Neural progenitor cell (in vitro differentiated cells): ENCODE measurements at regions not wholly inside any gene's neighbourhood (a gene's known extent, or its start where the extent isn't known, plus 50 kb on each side); places are given as distances from the start of the nearest gene placed in this dataset.

Experiments
- DNase-seq: peaks from one replicate; pipeline ENCODE4 v3.0.0-alpha.2; 2016; ENCODE audit warnings: low spot score
- H2AFZ ChIP-seq: fragments of 200-600 bp; sonication (generic); replicated peaks from 2 replicates; pipeline ENCODE4 v1.6.1; 2016; ENCODE audit warnings: antibody characterized with exemption
- H3F3A ChIP-seq: fragments of 200-600 bp; sonication (generic); 2 replicates; pipeline ENCODE4 v1.6.1; 2016; ENCODE audit warnings: antibody characterized with exemption, low read depth
- H3K27ac ChIP-seq: fragments of 200-600 bp; sonication (generic); 2 replicates; pipeline ENCODE4 v1.5.1; 2016; ENCODE audit warnings: mild to moderate bottlenecking
- H3K27me3 ChIP-seq: fragments of 200-600 bp; sonication (generic); 2 replicates; pipeline ENCODE4 v1.6.1; 2016; ENCODE audit warnings: mild to moderate bottlenecking, moderate library complexity
- H3K36me3 ChIP-seq: fragments of 200-600 bp; sonication (generic); 2 replicates; pipeline ENCODE4 v1.5.1; 2016
- H3K4me1 ChIP-seq: fragments of 200-600 bp; sonication (generic); 2 replicates; pipeline ENCODE4 v1.6.1; 2016; ENCODE audit warnings: mixed run types
- H3K4me2 ChIP-seq: fragments of 200-600 bp; sonication (generic); 2 replicates; pipeline ENCODE4 v1.6.1; 2016
- H3K4me3 ChIP-seq: fragments of 200-600 bp; sonication (generic); 2 replicates; pipeline ENCODE4 v1.5.1; 2016
- H3K79me2 ChIP-seq: fragments of 200-600 bp; sonication (generic); 2 replicates; pipeline ENCODE4 v1.6.1; 2016; ENCODE audit warnings: low read depth
- H3K9ac ChIP-seq: fragments of 200-600 bp; sonication (generic); 2 replicates; pipeline ENCODE4 v1.6.1; 2016
- H3K9me3 ChIP-seq: fragments of 200-600 bp; sonication (generic); 2 replicates; pipeline ENCODE4 v1.5.1; 2016; ENCODE audit warnings: low read depth
- H4K20me1 ChIP-seq: fragments of 200-600 bp; sonication (generic); 2 replicates; pipeline ENCODE4 v1.6.1; 2016; ENCODE audit warnings: low read depth
- H3K27ac Mint-ChIP-seq: 3 replicates; pipeline ENCODE4 v1.8.0; 2021; ENCODE audit warnings: mixed read lengths
- H3K27me3 Mint-ChIP-seq: 2 replicates; pipeline ENCODE4 v1.8.0; 2022; ENCODE audit warnings: low read depth, mild to moderate bottlenecking, inconsistent platforms, moderate library complexity, mixed read lengths; ENCODE audit not compliant: insufficient read depth
- H3K36me3 Mint-ChIP-seq: 3 replicates; pipeline ENCODE4 v1.8.0; 2021; ENCODE audit warnings: mixed read lengths
- H3K4me1 Mint-ChIP-seq: 3 replicates; pipeline ENCODE4 v1.8.0; 2021; ENCODE audit warnings: mixed read lengths
- H3K4me3 Mint-ChIP-seq: 3 replicates; pipeline ENCODE4 v1.8.0; 2021; ENCODE audit warnings: mild to moderate bottlenecking, moderate library complexity, mixed read lengths
- H3K9me3 Mint-ChIP-seq: 3 replicates; pipeline ENCODE4 v1.8.0; 2020; ENCODE audit warnings: mixed read lengths
- EZH2 ChIP-seq: fragments of 200-600 bp; sonication (generic); IDR thresholded peaks from 2 replicates; pipeline ENCODE4 v1.6.1; 2017; ENCODE audit warnings: antibody characterized with exemption, mild to moderate bottlenecking, moderate library complexity
- EZH2phosphoT487 ChIP-seq: fragments of 200-600 bp; sonication (generic); IDR thresholded peaks from 2 replicates; pipeline ENCODE4 v1.6.1; 2017; ENCODE audit warnings: antibody characterized with exemption
- TF ChIP-seq, protein P1 (sequence below): fragments of 200-600 bp; sonication (generic); IDR thresholded peaks from 2 replicates; pipeline ENCODE4 v1.5.1; 2017; ENCODE audit warnings: antibody characterized with exemption, mild to moderate bottlenecking

DNA sequence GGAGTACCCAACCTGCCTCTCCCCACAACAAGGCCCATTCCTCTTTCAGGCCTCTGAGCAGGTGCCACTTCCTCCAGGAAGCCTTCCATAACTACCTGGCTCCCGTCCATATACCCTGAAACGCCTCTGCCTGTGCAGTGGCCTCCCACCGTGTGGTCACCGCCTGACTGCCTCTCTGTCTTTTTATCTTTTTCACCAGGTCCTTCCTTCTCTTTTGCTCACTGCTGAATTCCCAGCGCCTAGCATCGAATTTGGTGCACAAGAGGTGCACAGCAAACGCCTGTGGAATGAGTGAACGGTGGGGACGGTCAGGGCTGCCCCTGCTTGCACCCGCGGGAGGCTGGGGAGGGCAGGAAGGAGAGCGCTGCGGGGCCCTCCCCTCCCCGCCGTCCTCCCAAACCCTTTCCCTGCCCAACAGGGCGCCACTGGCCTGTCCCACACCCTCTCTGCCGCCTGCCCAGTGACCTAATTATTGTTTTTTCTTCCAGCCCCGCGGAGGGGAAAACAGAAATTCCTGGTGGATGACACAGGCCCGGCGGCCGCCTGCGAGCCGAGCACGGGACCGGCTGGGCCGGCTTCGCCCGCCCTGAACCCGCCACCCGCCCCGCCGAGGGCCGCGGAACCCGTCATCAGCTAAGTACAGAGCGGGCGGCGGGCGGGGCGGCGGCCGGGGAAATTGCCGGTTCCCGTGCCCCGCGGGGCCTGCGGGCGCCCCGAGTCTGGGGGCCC, 140.1 kb downstream of the SMAD6 start:
- peak overlapping the region; percentile 47 for H2AFZ ChIP-seq
- peak; percentile 81 for DNase-seq

GRCh38 chr15:66842710-66843441, 140.8 kb downstream of the SMAD6 start:
- Histone ChIP-seq H3K27me3 (peaks cover 49% of the 10 kb centered on the region), H3K9me3 (no peaks in the 10 kb centered on the region), H3K27ac (no peak overlapping the region), H3K4me3 (peak overlapping the region; percentile 38), H2AFZ (peak overlapping the region; percentile 47), H3K9ac (no peak overlapping the region), H3K4me2 (peak overlapping the region; percentile 72), H3K36me3 (no peaks in the 10 kb centered on the region), H3K4me1 (peaks cover 12% of the 10 kb centered on the region), H4K20me1 (peaks cover 6% of the 10 kb centered on the region), H3F3A (peaks cover 19% of the 10 kb centered on the region), H3K79me2 (no peaks in the 10 kb centered on the region)
- Mint-ChIP-seq H3K4me3 (peak overlapping the region; percentile 81), H3K9me3 (no peaks in the 10 kb centered on the region), H3K36me3 (no peaks in the 10 kb centered on the region), H3K4me1 (peaks cover 21% of the 10 kb centered on the region), H3K27ac (no peak overlapping the region), H3K27me3 (peaks cover 6% of the 10 kb centered on the region)
- TF ChIP-seq, protein P1, sequence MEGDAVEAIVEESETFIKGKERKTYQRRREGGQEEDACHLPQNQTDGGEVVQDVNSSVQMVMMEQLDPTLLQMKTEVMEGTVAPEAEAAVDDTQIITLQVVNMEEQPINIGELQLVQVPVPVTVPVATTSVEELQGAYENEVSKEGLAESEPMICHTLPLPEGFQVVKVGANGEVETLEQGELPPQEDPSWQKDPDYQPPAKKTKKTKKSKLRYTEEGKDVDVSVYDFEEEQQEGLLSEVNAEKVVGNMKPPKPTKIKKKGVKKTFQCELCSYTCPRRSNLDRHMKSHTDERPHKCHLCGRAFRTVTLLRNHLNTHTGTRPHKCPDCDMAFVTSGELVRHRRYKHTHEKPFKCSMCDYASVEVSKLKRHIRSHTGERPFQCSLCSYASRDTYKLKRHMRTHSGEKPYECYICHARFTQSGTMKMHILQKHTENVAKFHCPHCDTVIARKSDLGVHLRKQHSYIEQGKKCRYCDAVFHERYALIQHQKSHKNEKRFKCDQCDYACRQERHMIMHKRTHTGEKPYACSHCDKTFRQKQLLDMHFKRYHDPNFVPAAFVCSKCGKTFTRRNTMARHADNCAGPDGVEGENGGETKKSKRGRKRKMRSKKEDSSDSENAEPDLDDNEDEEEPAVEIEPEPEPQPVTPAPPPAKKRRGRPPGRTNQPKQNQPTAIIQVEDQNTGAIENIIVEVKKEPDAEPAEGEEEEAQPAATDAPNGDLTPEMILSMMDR, result no peak
- TF ChIP-seq EZH2phosphoT487 (peak; percentile 46), EZH2 (peak; percentile 61)
- peak; percentile 50 for DNase-seq

More for the DNA sequence above, 140.1 kb downstream of the SMAD6 start:
- H3K4me1 Mint-ChIP-seq, result peaks cover 21% of the 10 kb centered on the region
- no peak overlapping the region for H3K27ac ChIP-seq
- H3K4me1 ChIP-seq, result peaks cover 12% of the 10 kb centered on the region
- H3K4me2 ChIP-seq, result peak overlapping the region; percentile 72
- peak overlapping the region; percentile 71 for H3K4me3 Mint-ChIP-seq
- H4K20me1 ChIP-seq, result peaks cover 6% of the 10 kb centered on the region
- H3K36me3 ChIP-seq, result no peaks in the 10 kb centered on the region
- TF ChIP-seq, protein P1, result no peak
- TF ChIP-seq EZH2 (peak; percentile 63), EZH2phosphoT487 (peak; percentile 11)
- H3K9me3 ChIP-seq, result no peaks in the 10 kb centered on the region
- H3K4me3 ChIP-seq, result peak overlapping the region; percentile 38
- no peak overlapping the region for H3K9ac ChIP-seq
- H3K27me3 Mint-ChIP-seq, result peaks cover 8% of the 10 kb centered on the region
- no peaks in the 10 kb centered on the region for H3K36me3 Mint-ChIP-seq
- no peaks in the 10 kb centered on the region for H3K9me3 Mint-ChIP-seq
- H3K27ac Mint-ChIP-seq, result no peak overlapping the region
- H3K79me2 ChIP-seq, result no peaks in the 10 kb centered on the region
- peaks cover 19% of the 10 kb centered on the region for H3F3A ChIP-seq
- H3K27me3 ChIP-seq, result peaks cover 49% of the 10 kb centered on the region

- Histone ChIP-seq H3K4me3 (no peak overlapping the region), H3F3A (peaks cover 19% of the 10 kb centered on the region), H4K20me1 (peaks cover 6% of the 10 kb centered on the region), H3K36me3 (no peaks in the 10 kb centered on the region), H3K9me3 (no peaks in the 10 kb centered on the region), H3K4me2 (no peak overlapping the region), H3K27me3 (peaks cover 49% of the 10 kb centered on the region), H3K79me2 (no peaks in the 10 kb centered on the region), H3K27ac (no peak overlapping the region), H3K9ac (no peak overlapping the region), H3K4me1 (peaks cover 8% of the 10 kb centered on the region), H2AFZ (no peak overlapping the region)
- H3K27me3 Mint-ChIP-seq, result peaks cover 6% of the 10 kb centered on the region
- peak overlapping the region; percentile 81 for H3K4me3 Mint-ChIP-seq
- TF ChIP-seq EZH2phosphoT487 (no peak), EZH2 (no peak)
- TF ChIP-seq, protein P1, result no peak
- H3K4me1 Mint-ChIP-seq, result peaks cover 21% of the 10 kb centered on the region
- no peaks in the 10 kb centered on the region for H3K36me3 Mint-ChIP-seq
- no peak overlapping the region for H3K27ac Mint-ChIP-seq
- no peak for DNase-seq
- H3K9me3 Mint-ChIP-seq, result no peaks in the 10 kb centered on the region
These were observed 141.5 kb downstream of the SMAD6 start for GRCh38 chr15:66843581-66843980.
